ENCODE measurements at regions not wholly inside any gene's neighbourhood (a gene's known extent, or its start where the extent isn't known, plus 50 kb on each side); places are given as distances from the start of the nearest gene placed in this dataset.
"Not testable (repeated sequence)": the region's sequence is repeated elsewhere in the genome, so short reads cannot be mapped to it uniquely, and the experiment has no call there.

DNA sequence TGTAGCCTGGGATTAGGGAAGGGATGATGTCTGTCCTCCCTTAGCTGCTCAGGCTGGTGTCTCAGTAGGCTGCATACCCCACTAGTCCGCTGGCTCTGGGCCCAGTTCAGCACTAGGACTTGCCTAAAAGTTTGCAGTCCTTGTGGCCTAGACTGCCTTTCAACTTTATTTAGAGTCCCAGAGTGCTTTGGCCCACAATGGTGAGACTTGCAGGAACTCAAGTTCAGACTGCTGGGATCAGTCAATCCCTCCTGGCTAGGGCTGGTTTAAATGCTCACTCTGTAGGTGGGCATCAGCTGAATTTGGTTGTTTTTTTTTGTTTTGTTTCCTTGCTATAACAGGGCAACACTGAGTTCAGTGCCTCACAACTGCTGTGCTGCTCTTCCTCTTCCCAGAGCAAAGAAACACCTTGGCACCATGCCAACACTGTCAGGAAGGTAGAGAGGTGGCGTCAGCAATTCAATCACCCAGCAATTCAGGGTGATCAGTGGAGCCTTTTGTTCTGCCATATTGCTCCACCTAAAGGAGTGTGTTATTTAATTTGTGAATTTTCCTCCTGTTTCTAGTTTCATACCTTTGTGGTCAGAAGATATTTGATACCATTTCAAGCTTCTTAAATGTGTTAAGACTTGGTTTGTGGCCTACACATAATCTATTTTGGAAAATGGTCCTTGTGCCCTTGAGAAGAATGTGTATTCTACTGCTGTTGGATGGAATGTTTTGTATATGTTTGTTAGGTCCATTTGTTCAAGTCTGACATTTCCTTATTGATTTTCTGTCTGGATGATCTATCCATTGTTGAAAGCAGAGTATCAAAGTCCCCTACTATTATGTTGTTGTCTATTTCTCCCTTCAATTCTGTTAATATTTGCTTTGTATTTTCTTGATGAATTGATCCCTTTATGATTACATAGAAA, 284.0 kb upstream of the PMFBP1 start:
- H3K4me3 Mint-ChIP-seq, result no peak overlapping the region
- no peaks in the 10 kb centered on the region for H3K4me1 Mint-ChIP-seq
- peaks cover 5 to 43% (median 16%) of the 10 kb centered on the region in 3 donors for H3K9me3 Mint-ChIP-seq
- H3K27me3 Mint-ChIP-seq, result no peaks in the 10 kb centered on the region
- H3K27ac Mint-ChIP-seq, result no peak overlapping the region
- H3K36me3 Mint-ChIP-seq, result no peaks in the 10 kb centered on the region

DNA sequence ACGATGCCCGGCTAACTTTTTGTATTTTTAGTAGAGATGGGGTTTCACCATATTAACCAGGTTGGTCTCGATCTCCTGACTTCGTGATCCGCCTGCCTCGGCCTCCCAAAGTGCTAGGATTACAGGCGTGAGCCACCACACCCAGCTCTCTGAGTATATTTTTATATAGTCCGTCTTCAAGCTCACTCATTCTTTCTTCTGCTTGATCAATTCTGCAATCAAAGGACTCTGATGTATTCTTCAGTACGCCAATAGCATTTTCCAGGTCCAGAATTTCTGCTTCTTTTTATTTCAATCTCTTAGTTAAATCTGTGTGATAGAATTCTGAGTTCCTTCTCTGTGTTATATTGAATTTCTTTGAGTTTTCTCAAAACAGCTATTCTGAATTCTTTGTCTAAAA, 281.9 kb upstream of the PMFBP1 start:
- not testable (repeated sequence) for H3K36me3 Mint-ChIP-seq, H3K27ac Mint-ChIP-seq, H3K27me3 Mint-ChIP-seq, H3K4me1 Mint-ChIP-seq, H3K4me3 Mint-ChIP-seq
- H3K9me3 Mint-ChIP-seq, result peaks cover 8 to 50% (median 15%) of the 10 kb centered on the region in 3 donors

DNA sequence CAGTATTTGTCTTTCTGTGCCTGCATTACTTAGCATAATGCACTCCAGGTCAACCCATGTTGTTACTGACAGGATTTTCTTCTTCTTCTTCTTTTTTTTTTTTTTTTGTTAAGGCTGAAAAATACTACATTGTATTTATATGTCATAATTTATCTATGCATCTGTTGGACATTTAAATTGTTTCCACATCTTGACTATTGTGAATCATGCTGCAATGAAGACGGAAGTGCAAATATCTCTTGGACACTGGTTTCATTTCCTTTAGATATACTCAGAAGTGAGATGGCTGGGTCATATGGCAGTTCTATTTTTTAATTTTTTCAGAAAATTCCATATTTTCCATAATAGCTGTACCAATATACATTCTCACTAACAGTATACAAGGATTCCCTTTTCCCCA, 272.7 kb upstream of the PMFBP1 start:
- Mint-ChIP-seq H3K4me1 (no peaks in the 10 kb centered on the region), H3K4me3 (no peak overlapping the region), H3K27ac (no peak overlapping the region), H3K9me3 (peaks cover 1 to 9% (median 2%) of the 10 kb centered on the region in 3 donors), H3K27me3 (no peaks in the 10 kb centered on the region), H3K36me3 (no peaks in the 10 kb centered on the region)

DNA sequence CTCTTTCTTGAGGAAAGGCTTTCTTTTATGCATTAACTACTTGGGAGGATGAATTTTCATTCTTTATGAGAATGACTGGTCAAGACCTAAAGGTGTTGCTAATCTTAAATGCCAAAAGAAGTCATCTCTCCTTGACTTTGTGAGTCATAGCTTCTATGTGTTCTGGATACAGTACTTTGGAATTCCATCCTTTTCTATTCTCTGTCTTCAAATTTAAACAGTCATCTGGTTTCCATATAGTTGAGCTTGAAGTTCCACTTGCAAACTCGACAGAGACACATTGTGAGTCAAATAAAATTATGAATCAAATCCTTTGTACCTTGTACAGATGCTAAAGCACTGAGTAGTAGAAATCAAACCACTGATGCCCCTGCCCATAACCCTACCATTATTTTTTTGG, 271.9 kb upstream of the PMFBP1 start:
- Mint-ChIP-seq H3K36me3 (no peaks in the 10 kb centered on the region), H3K4me3 (no peak overlapping the region), H3K4me1 (no peaks in the 10 kb centered on the region), H3K27ac (no peak overlapping the region), H3K9me3 (peaks cover 1 to 8% (median 2%) of the 10 kb centered on the region in 3 donors), H3K27me3 (no peaks in the 10 kb centered on the region)

DNA sequence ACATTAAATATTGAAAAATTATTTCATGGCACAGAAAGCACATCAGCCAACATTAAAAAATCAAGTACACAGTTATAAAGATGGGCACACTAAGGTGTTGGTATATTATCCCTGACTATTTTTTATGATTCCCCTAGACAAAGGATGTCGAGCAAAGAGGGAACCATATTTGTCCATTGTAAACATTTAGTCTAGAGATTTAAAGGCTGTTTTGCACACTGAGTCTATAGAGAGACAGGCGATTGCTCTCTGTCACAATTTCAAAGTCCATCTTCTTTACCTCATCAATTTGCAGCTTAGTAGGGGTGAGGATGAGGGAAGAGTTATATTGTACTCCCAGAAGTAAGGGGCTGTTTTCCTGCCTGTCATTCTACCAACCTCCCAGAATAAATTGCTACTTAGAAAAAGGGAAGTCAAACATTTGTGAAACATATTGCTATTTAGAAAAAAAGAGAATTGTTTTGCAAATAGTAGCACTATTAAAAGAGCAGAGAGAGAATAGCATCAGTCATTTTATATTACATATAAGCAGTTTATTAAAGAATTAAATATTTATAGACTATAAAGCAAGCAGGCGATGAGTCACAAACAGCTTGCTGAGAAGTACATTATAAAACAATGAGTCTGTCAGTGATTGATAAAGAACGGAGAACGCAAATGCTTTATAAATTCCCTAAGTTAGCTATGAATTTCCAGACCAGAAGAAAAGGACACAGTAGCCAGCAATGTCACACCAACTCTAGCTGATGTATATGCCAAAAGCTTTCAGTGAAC, 270.6 kb upstream of the PMFBP1 start:
- H3K27ac Mint-ChIP-seq, result no peak overlapping the region
- no peaks in the 10 kb centered on the region for H3K27me3 Mint-ChIP-seq
- peaks cover 0 to 8% (median 2%) of the 10 kb centered on the region in 3 donors for H3K9me3 Mint-ChIP-seq
- H3K4me1 Mint-ChIP-seq, result no peaks in the 10 kb centered on the region
- H3K4me3 Mint-ChIP-seq, result no peak overlapping the region
- H3K36me3 Mint-ChIP-seq, result no peaks in the 10 kb centered on the region

DNA sequence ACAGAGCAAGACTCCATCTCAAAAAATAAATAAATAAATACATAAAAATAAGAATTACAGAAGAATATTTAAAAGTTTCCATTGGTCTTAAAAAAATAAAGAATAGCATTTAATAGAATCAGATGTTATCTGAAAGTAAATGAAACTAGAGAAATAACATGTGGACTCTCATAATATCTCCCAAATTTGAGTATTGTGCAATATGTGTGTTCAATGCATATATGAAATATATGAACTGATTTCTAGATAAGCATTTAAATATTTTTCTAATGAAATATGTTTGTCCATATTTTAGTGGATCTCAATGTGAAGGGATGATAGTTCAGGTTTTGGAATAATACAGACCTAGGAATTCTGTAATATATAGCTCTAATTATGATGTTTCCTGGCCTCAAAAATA, 265.9 kb upstream of the PMFBP1 start:
- Mint-ChIP-seq H3K4me1 (no peaks in the 10 kb centered on the region), H3K9me3 (peaks cover 7 to 23% (median 14%) of the 10 kb centered on the region in 3 donors), H3K4me3 (no peak overlapping the region), H3K36me3 (peaks cover 4% of the 10 kb centered on the region), H3K27me3 (no peaks in the 10 kb centered on the region), H3K27ac (no peak overlapping the region)

DNA sequence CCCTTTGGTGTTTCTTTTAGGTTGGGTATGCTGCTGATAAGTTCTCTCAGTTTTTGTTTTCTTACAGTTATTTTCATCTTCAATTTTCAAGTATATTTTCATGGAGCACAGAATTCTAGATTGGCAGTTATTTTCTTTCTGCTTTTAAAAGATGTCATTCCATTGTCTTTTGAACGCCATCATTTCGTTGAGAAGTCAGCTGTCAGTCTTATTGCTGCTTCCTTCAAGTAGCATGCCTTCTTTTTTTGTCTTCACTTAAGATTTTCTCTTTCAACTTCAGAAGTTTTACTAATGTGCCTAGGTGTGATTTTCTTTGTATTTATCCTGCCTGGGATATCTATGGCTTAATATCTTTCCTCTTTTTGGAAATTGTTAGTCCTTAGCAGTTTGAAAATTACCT, 262.2 kb upstream of the PMFBP1 start:
- no peak overlapping the region for H3K4me3 Mint-ChIP-seq
- no peaks in the 10 kb centered on the region for H3K27me3 Mint-ChIP-seq
- peak overlapping the region in 1 of 3 donors; percentile 75 for H3K27ac Mint-ChIP-seq
- H3K9me3 Mint-ChIP-seq, result peaks cover 7 to 23% (median 14%) of the 10 kb centered on the region in 3 donors
- H3K4me1 Mint-ChIP-seq, result no peaks in the 10 kb centered on the region
- H3K36me3 Mint-ChIP-seq, result peaks cover 5% of the 10 kb centered on the region

DNA sequence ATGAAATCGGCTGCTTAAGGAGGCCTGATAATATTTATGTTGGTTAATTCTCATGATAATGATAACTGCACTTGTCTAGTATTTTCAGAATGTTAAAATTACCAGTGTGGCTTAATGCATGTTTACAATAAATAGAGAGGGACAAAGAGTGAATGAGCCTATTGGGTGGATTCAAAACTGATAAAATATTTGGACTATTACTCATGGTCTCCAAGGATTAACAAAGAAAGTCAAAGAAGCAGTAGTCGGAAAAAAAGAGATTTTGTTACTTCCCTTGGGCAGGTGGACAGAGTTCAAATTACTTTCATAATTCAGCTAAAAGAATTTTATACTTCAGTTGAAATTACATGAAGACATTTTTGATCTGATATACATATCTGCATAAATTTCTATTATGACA, 258.2 kb upstream of the PMFBP1 start:
- no peak overlapping the region for H3K27ac Mint-ChIP-seq
- H3K4me1 Mint-ChIP-seq, result no peaks in the 10 kb centered on the region
- H3K4me3 Mint-ChIP-seq, result no peak overlapping the region
- peaks cover 2 to 19% (median 11%) of the 10 kb centered on the region in 3 donors for H3K9me3 Mint-ChIP-seq
- no peaks in the 10 kb centered on the region for H3K27me3 Mint-ChIP-seq
- peaks cover 5% of the 10 kb centered on the region for H3K36me3 Mint-ChIP-seq

DNA sequence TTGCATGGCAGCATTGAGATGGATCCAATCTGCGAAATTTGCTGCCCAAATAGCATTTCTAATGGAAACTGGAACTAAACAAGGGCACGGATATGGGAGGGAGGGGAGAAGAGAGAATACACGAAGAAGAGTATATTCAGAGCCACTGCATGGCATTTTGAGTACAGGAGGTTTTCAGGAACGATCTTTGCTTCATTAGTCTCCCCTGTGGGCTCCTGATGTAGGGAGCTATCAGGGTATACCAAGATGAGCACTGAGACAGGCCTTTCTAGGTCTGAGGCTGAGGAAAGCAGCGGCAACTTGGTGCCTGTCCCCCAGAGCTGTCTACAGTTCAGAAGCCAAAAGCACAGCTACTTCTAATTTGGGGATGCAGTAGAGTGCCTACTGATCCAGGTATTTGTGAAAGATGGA, 257.7 kb upstream of the PMFBP1 start:
- Mint-ChIP-seq H3K4me1 (no peaks in the 10 kb centered on the region), H3K27ac (no peak overlapping the region), H3K36me3 (peaks cover 7% of the 10 kb centered on the region)

DNA sequence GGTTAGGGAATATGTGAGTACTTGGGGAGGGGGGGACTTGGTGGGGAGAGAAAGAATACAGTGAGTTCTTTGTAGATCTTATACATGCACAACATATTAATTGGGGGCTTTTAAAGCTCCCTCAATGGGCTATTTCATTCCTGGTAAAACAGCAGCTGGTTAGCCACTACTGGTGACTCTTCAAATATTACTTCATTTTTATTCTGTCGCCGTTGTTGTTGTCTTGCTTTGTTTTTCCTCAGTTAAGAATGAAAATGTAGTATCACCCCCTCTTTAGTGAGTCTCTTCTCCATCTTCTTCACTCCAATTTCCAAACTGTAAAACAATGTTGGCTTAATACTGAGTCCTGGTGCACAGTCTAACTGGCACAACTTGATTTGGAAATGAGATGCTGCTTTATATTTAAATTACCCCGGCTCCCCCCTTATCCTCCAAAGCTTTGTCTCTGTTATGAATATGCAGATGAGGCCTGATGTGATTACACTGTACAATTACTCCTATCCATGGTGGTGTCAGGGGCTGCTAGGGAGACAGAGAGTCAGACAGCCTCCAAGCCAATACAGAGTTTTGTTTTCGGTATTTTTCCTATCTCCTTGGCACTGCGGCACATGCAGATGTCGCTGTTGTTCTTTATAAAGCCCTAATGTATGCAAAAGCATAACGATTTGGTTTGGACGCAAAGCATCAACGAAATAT, 256.9 kb upstream of the PMFBP1 start:
- Mint-ChIP-seq H3K27ac (no peak overlapping the region), H3K27me3 (no peaks in the 10 kb centered on the region), H3K36me3 (peaks cover 7% of the 10 kb centered on the region), H3K9me3 (peaks cover under 1 to 17% (median 4%) of the 10 kb centered on the region in 3 donors), H3K4me3 (no peak overlapping the region), H3K4me1 (no peaks in the 10 kb centered on the region)

More for the DNA sequence above, 257.7 kb upstream of the PMFBP1 start:
- Mint-ChIP-seq H3K9me3 (peaks cover 2 to 18% (median 9%) of the 10 kb centered on the region in 3 donors), H3K27me3 (no peaks in the 10 kb centered on the region), H3K4me3 (no peak overlapping the region)

DNA sequence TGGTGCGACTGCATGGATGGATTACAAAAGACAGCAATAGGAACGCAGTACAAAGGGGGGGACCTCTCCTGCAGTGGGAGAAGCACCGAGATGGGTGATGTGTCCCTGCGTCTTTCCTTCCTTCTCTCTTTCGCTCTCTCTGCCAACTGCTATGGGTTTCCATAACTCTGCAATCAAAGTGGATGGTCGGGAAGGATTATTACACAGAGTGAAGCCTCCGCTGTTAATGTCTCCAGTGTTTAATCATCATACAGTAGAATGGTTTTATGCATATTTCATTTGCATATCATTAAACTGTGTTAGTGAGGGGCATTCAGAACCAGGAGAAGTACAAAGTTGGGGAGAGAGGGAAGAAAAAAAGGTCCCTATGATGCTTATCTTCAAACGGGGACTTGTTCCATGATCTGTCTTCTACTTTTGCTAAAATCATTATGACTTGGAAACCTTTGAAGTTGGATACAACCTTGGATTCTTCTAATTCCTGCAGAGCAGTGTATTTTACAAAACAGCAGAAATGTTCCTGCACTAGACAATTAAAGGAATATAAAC, 255.9 kb upstream of the PMFBP1 start:
- Mint-ChIP-seq H3K4me3 (no peak overlapping the region), H3K27me3 (no peaks in the 10 kb centered on the region), H3K9me3 (peaks cover 1 to 20% (median 8%) of the 10 kb centered on the region in 3 donors), H3K27ac (no peak overlapping the region), H3K4me1 (no peaks in the 10 kb centered on the region), H3K36me3 (peaks cover 7% of the 10 kb centered on the region)

DNA sequence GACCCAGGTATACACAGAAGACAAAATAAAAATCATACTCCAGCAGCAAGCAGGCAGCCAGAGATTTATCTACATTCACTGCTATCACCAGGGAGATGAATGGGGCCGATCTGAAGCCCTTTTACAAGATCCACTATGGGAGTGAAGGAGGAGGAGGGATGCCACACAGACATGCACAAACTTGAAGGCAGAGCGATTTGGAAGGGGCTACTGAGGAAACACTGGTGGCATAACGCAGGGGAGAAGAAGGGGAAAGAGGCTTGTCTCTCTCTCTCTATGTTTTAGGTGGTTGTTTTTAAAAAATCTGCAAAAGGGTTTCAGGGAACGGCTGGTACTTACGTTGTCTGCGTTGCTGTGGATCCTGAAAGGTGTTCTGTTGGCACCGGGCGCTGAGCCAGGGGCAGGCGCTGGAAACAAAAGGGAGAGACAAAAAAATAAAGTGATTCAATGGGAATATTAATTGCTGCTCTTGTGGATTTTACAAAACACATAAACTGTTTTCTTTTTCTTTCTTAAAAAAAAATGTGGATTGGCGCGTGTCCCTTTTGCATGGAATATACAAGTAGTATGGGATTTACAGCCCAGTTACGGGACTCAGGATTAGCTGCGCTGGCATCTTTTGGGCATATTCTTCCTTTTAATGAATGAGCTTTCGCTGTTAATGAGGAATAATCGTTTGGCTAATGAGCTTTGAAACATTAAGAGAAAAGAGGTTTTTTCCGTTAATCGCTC, 255.3 kb upstream of the PMFBP1 start:
- Mint-ChIP-seq H3K36me3 (peaks cover 6% of the 10 kb centered on the region), H3K4me3 (no peak overlapping the region), H3K27me3 (no peaks in the 10 kb centered on the region), H3K4me1 (no peaks in the 10 kb centered on the region), H3K9me3 (peaks cover 2 to 26% (median 11%) of the 10 kb centered on the region in 3 donors), H3K27ac (no peak overlapping the region)

DNA sequence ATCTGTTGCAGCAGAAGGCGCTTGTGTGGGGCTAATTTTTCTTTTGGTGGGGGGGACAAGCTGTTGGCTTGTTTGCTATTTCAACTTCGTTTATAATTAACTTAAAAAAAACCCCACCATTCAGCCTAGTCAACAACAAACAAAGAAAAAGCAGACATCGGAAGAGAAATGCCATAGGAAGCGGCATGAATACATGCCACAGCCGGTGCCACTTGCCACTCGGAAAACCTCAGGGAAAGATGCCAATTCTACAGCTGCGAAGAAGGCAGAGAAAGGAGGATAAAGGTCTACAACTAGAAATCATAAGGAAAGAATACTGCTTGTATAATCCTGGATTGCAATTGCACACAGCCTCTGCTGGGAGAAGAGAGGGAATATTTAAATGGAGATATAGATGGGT, 254.4 kb upstream of the PMFBP1 start:
- H3K9me3 Mint-ChIP-seq, result peaks cover 2 to 26% (median 14%) of the 10 kb centered on the region in 3 donors
- peaks cover 6% of the 10 kb centered on the region for H3K36me3 Mint-ChIP-seq
- no peak overlapping the region for H3K27ac Mint-ChIP-seq
- no peak overlapping the region for H3K4me3 Mint-ChIP-seq
- H3K27me3 Mint-ChIP-seq, result no peaks in the 10 kb centered on the region
- no peaks in the 10 kb centered on the region for H3K4me1 Mint-ChIP-seq

Measured in IgD-negative memory B cell (primary cell).